Thyroid gland (tissue), 4 donors: ENCODE measurements at regions not wholly inside any gene's neighbourhood (a gene's known extent, or its start where the extent isn't known, plus 50 kb on each side); places are given as distances from the start of the nearest gene placed in this dataset.
A peak's percentile ranks its signal among the peaks of the same experiment; 100 is the strongest.

ENCODE experiments used
- DNase-seq, 2 donors: peaks; one replicate each; pipeline ENCODE4 v3.0.0-alpha.2; 2019
- H3K27ac ChIP-seq, 3 donors: fragments of 200-600 bp; sonication (generic); 1 replicate in 2 of 3; 2 replicates in 1 of 3; pipeline ENCODE4 v1.5.1; 2016 to 2019; ENCODE audit warnings: mild to moderate bottlenecking in 1 of 3, moderate library complexity in 1 of 3
- H3K27me3 ChIP-seq: fragments of 200-600 bp; sonication (generic); one replicate; pipeline ENCODE4 v1.5.1; 2019
- H3K36me3 ChIP-seq, 2 donors: fragments of 200-600 bp; sonication (generic); one replicate each; pipeline ENCODE4 v1.5.1; 2016 to 2019
- H3K4me1 ChIP-seq, 2 donors: fragments of 200-600 bp; sonication (generic); one replicate each; pipeline ENCODE4 v1.5.1; 2017 to 2019
- H3K4me3 ChIP-seq, 3 donors: fragments of 200-600 bp; sonication (generic); replicated peaks in 1 of 3; 1 replicate in 2 of 3; 2 replicates in 1 of 3; pipeline ENCODE4 v1.5.1; 2016; ENCODE audit warnings: mild to moderate bottlenecking in 1 of 3
- H3K9me3 ChIP-seq: fragments of 200-600 bp; sonication (generic); one replicate; pipeline ENCODE4 v1.5.1; 2017
- POLR2A ChIP-seq, 2 donors: fragments of 450-650 bp; IDR thresholded peaks; one replicate each; pipeline ENCODE4 v1.6.1; 2017; ENCODE audit warnings: antibody characterized with exemption in 2 of 2, mild to moderate bottlenecking in 2 of 2, moderate library complexity in 1 of 2
- WGBS, 2 donors: methylation state at CpG; one replicate each; pipeline ENCODE4 v1.1.5; 2017; 5-methylcytosine and 5-hydroxymethylcytosine counted together
- intact Hi-C: fragments of 100-400 bp; cut with DNase I; formaldehyde crosslinking; loops from one replicate; pipeline ENCODE4 v1.15.1; 2023
- TF ChIP-seq, protein P1 (sequence below), 6 experiments: fragments of 200-600 bp in 3 of 6; fragments of 450-650 bp in 3 of 6; sonication (generic) in 3 of 6; IDR thresholded peaks; one replicate each; pipeline ENCODE4 v1.5.1; 2016 to 2019; ENCODE audit warnings: antibody characterized with exemption in 6 of 6, mild to moderate bottlenecking in 2 of 6, inconsistent platforms in 1 of 6, moderate library complexity in 1 of 6

DNA sequence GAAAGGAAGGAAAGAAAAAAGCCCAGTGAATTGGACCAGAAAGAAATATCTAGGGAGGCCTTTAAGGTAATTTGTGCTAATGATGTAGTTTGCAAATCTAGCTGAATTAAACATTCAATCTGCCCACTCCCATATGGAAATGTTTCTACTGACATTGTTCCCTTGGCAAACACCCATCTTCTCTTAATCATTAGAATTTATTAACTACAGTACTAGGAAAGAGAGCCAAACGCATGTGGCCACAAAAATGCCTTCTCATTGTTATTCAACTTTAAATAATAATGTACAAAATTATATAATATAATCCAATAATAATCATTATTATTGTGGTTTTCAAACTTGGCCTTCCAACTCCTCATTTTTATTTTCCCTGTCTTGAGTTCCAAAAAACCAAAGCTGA, 234.7 kb downstream of the NHLRC3 start:
- DNase-seq, result no peak
- no peaks in the 10 kb centered on the region for H3K36me3 ChIP-seq
- intact Hi-C loops, result loop anchor here (5.0 kb wide), 1 partner anchor 329 kb away; the partner anchor contains the start of gene LHFPL6
- TF ChIP-seq POLR2A (IDR thresholded peaks at IDR 0.05), result no peak
- TF ChIP-seq, protein P1, sequence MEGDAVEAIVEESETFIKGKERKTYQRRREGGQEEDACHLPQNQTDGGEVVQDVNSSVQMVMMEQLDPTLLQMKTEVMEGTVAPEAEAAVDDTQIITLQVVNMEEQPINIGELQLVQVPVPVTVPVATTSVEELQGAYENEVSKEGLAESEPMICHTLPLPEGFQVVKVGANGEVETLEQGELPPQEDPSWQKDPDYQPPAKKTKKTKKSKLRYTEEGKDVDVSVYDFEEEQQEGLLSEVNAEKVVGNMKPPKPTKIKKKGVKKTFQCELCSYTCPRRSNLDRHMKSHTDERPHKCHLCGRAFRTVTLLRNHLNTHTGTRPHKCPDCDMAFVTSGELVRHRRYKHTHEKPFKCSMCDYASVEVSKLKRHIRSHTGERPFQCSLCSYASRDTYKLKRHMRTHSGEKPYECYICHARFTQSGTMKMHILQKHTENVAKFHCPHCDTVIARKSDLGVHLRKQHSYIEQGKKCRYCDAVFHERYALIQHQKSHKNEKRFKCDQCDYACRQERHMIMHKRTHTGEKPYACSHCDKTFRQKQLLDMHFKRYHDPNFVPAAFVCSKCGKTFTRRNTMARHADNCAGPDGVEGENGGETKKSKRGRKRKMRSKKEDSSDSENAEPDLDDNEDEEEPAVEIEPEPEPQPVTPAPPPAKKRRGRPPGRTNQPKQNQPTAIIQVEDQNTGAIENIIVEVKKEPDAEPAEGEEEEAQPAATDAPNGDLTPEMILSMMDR (IDR thresholded peaks at IDR 0.05), result no peak
- no peak overlapping the region for H3K27ac ChIP-seq
- no peaks in the 10 kb centered on the region for H3K9me3 ChIP-seq
- H3K4me1 ChIP-seq, result no peaks in the 10 kb centered on the region
- WGBS, 2 donors, result 84 to 86% methylated on average over 1 of the region's 1 CpG
- no peak overlapping the region for H3K4me3 ChIP-seq
- no peaks in the 10 kb centered on the region for H3K27me3 ChIP-seq

DNA sequence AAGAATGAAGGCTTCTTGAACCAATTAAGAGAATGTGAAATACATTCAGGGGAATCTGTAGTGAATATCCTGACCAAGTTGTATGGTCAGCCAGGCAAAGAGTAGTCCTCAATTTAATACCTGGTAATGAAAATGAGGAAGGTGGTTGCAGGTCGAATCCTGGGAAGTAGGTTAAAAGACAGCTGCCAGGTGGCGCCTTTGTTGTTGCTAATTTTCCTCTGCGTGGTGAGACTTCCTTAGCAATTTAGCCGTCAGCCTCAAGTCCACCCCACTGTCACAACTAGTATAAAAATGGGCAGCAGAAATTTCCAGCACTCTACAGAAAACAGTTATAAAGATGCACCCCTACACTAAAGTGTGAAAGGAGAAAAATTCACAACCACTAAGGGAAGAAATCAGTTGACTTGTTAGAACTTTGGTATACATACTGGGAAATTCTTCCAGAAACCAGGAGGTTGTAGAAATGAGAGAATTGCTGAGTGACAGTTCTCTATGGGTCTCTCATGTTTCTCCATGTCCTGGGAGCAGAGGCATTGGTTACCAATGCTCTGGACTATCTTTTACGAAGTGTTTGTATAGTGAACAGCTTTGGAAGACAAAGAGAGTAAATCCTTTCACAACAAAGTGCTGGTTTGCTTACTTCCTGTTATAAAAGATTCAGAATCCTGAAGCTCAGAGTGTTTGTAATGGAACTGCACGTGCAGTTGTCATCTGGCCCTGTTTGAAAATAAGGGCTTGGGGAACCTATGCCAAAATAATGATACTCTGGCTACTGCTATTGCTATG, 235.9 kb downstream of the NHLRC3 start:
- no peaks in the 10 kb centered on the region for H3K9me3 ChIP-seq
- no peaks in the 10 kb centered on the region for H3K4me1 ChIP-seq
- no peaks in the 10 kb centered on the region for H3K36me3 ChIP-seq
- no peak overlapping the region for H3K4me3 ChIP-seq
- WGBS, 2 donors, result 32 to 38% methylated on average over 6 of the region's 6 CpGs
- H3K27me3 ChIP-seq, result no peaks in the 10 kb centered on the region
- TF ChIP-seq POLR2A (IDR thresholded peaks at IDR 0.05), result no peak
- TF ChIP-seq, protein P1 (IDR thresholded peaks at IDR 0.05), result peak in 3 of 6 experiments; percentile 27 to 40 (median 30)
- H3K27ac ChIP-seq, result no peak overlapping the region
- DNase-seq, result peak; percentile 26 to 37
- intact Hi-C loops, result loop anchor here (5.0 kb wide), 1 partner anchor 328 kb away; the partner anchor contains the start of gene LHFPL6

DNA sequence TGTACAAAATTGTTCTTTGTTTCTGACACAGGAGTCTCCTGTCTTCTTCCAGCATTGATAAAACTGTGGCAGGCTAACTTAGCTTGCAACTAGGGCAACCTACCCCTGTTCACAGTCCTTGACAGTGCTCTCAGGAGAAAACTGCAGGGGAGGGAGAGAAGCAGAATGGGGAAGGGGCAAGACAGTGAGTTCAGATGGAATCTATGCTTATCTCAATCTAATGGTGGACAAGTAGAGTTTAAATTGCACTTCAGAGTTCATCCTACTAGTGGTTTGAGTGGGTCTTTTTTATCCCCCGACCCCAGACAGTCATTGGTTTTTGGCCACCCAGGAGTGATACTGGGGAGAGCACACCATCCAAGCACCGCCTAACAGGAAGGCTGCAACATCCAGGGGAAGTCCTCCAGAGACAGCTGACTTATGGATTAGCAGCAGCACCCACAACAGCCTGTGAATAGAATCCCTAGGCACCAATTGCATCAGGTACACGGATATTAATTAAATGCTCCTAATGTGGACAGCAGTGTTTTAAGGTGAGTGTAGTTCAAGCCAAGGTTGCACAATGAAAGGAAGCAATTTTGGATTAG, 236.6 kb downstream of the NHLRC3 start:
- no peaks in the 10 kb centered on the region for H3K4me1 ChIP-seq
- no peak for DNase-seq
- TF ChIP-seq POLR2A (IDR thresholded peaks at IDR 0.05), result no peak
- TF ChIP-seq, protein P1 (IDR thresholded peaks at IDR 0.05), result no peak
- H3K27me3 ChIP-seq, result no peaks in the 10 kb centered on the region
- H3K27ac ChIP-seq, result no peak overlapping the region
- no peaks in the 10 kb centered on the region for H3K36me3 ChIP-seq
- H3K4me3 ChIP-seq, result no peak overlapping the region
- no peaks in the 10 kb centered on the region for H3K9me3 ChIP-seq
- WGBS, 2 donors, result 71 to 93% methylated on average over 2 to 3 of the region's 3 CpGs
- intact Hi-C loops, result loop anchor here (5.0 kb wide), 1 partner anchor 327 kb away; the partner anchor contains the start of gene LHFPL6

DNA sequence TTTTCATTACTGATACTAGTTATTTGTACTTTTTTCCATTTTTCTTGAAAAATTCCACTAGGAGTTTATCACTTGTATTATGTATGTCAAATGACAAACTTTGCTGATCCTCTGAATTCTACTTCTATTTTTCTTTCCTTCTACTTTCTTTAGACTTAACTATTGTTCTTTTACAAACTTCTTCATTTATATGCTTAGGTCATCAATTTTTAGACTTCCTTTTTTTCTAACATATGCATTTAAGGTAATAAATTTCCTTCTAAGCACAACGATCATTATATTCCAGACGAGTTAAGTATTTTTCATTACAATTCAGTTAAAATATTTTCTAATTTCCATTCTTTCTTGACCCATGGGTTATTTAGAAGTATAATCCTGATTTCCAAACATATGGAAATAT, 240.8 kb downstream of the NHLRC3 start:
- 90 to 91% methylated on average over 2 of the region's 2 CpGs for WGBS, 2 donors
- intact Hi-C loops, result no loop called here
- no peak for DNase-seq
- H3K9me3 ChIP-seq, result no peaks in the 10 kb centered on the region
- H3K4me3 ChIP-seq, result no peak overlapping the region
- H3K27ac ChIP-seq, result no peak overlapping the region
- no peaks in the 10 kb centered on the region for H3K36me3 ChIP-seq
- no peaks in the 10 kb centered on the region for H3K27me3 ChIP-seq
- H3K4me1 ChIP-seq, result no peaks in the 10 kb centered on the region
- TF ChIP-seq, protein P1 (IDR thresholded peaks at IDR 0.05), result no peak
- no peak for TF ChIP-seq POLR2A (IDR thresholded peaks at IDR 0.05)
